ENCODE measurements at regions not wholly inside any gene's neighbourhood (a gene's known extent, or its start where the extent isn't known, plus 50 kb on each side); places are given as distances from the start of the nearest gene placed in this dataset.

GRCh38 chr2:608711-609110, 68.5 kb downstream of the TMEM18 start (continued):
- TF ChIP-seq SP1 (IDR thresholded peaks at IDR 0.05; ENCODE audit: low read depth, low read length) (no peak), ATF2 (IDR thresholded peaks at IDR 0.05; ENCODE audit: low read length) (no peak), POLR2A (IDR thresholded peaks at IDR 0.05; ENCODE audit: control extremely low read depth in 1 of 2, low read depth in 2 of 2, low read length in 2 of 2) (no peak), RBBP5 (IDR thresholded peaks at IDR 0.05; ENCODE audit: borderline replicate concordance, low read depth, low read length) (no peak), MAX (IDR thresholded peaks at IDR 0.05) (no peak), CTBP2 (IDR thresholded peaks at IDR 0.05; ENCODE audit: borderline replicate concordance, insufficient read depth, insufficient read length, low read length) (no peak), EZH2 (IDR thresholded peaks at IDR 0.05; ENCODE audit: low read depth, low read length, severe bottlenecking) (no peak), CBX8 (IDR thresholded peaks at IDR 0.05; ENCODE audit: borderline replicate concordance, low read depth, low read length) (no peak)
